Neuronal stem cell (in vitro differentiated cells): ENCODE measurements at regions not wholly inside any gene's neighbourhood (a gene's known extent, or its start where the extent isn't known, plus 50 kb on each side); places are given as distances from the start of the nearest gene placed in this dataset.

ENCODE experiments used
- DNase-seq: peaks from one replicate; pipeline ENCODE4 v3.0.0-alpha.2; 2013; ENCODE audit warnings: low spot score
- H2AFZ ChIP-seq: one replicate; pipeline ENCODE4 v1.6.1; 2013; ENCODE audit warnings: mild to moderate bottlenecking, low read length, inconsistent platforms
- H2AK5ac ChIP-seq: 2 replicates; pipeline ENCODE4 v1.6.1; 2013; ENCODE audit warnings: low read depth, mild to moderate bottlenecking, inconsistent platforms, low read length, moderate library complexity, mixed read lengths
- H2BK120ac ChIP-seq: 2 replicates; pipeline ENCODE4 v1.6.1; 2013; ENCODE audit warnings: low read depth, mild to moderate bottlenecking, inconsistent platforms, low read length, moderate library complexity, mixed read lengths
- H2BK12ac ChIP-seq: one replicate; pipeline ENCODE4 v1.6.1; 2013; ENCODE audit warnings: low read length, inconsistent platforms
- H2BK15ac ChIP-seq: 2 replicates; pipeline ENCODE4 v1.6.1; 2013; ENCODE audit warnings: mild to moderate bottlenecking, low read length, inconsistent platforms, mixed read lengths
- H2BK5ac ChIP-seq: one replicate; pipeline ENCODE4 v1.6.1; 2013; ENCODE audit warnings: inconsistent platforms, mild to moderate bottlenecking, low read length, moderate library complexity
- H3K14ac ChIP-seq: one replicate; pipeline ENCODE4 v1.6.1; 2013; ENCODE audit warnings: low read length, inconsistent platforms
- H3K18ac ChIP-seq: 2 replicates; pipeline ENCODE4 v1.6.1; 2013; ENCODE audit warnings: low read length, inconsistent platforms
- H3K23ac ChIP-seq: 2 replicates; pipeline ENCODE4 v1.6.1; 2013; ENCODE audit warnings: low read depth, mild to moderate bottlenecking, mixed read lengths, low read length, inconsistent platforms; ENCODE audit not compliant: poor library complexity
- H3K27ac ChIP-seq: replicated peaks from 3 replicates; pipeline ENCODE4 v1.5.1; 2013; ENCODE audit warnings: low read length, inconsistent platforms
- H3K27me3 ChIP-seq, 3 experiments: 2 replicates each; pipeline ENCODE4 v1.6.1; 2013; ENCODE audit warnings: low read length in 3 of 3, mild to moderate bottlenecking in 2 of 3, inconsistent platforms in 1 of 3, low read depth in 1 of 3, mixed read lengths in 1 of 3, moderate library complexity in 1 of 3; ENCODE audit not compliant: control insufficient read depth in 3 of 3, insufficient read depth in 3 of 3
- H3K36me3 ChIP-seq, 2 donors: replicated peaks in 1 of 2; 2 replicates each; pipeline ENCODE4 v1.6.1; 2013; ENCODE audit warnings: low read length in 2 of 2; ENCODE audit not compliant: control insufficient read depth in 2 of 2, insufficient read depth in 2 of 2
- H3K4ac ChIP-seq: 2 replicates; pipeline ENCODE4 v1.6.1; 2013; ENCODE audit warnings: inconsistent platforms, mild to moderate bottlenecking, low read length, moderate library complexity
- H3K4me1 ChIP-seq, 2 donors: 1 replicate in 1 of 2; 2 replicates in 1 of 2; pipeline ENCODE4 v1.6.1; 2013; ENCODE audit warnings: low read length in 2 of 2, low read depth in 1 of 2; ENCODE audit not compliant: control insufficient read depth in 2 of 2, insufficient read depth in 1 of 2
- H3K4me2 ChIP-seq: one replicate; pipeline ENCODE4 v1.6.1; 2013; ENCODE audit warnings: mild to moderate bottlenecking, low read length, inconsistent platforms; ENCODE audit not compliant: insufficient read depth, poor library complexity, severe bottlenecking
- H3K4me3 ChIP-seq, 2 donors: 2 replicates each; pipeline ENCODE4 v1.5.1; 2013; ENCODE audit warnings: low read length in 2 of 2, mild to moderate bottlenecking in 2 of 2, inconsistent platforms in 1 of 2, moderate library complexity in 1 of 2
- H3K79me1 ChIP-seq: one replicate; pipeline ENCODE4 v1.6.1; 2013; ENCODE audit warnings: low read depth, mild to moderate bottlenecking, inconsistent platforms, low read length, moderate library complexity
- H3K9ac ChIP-seq: one replicate; pipeline ENCODE4 v1.6.1; 2013; ENCODE audit warnings: mild to moderate bottlenecking, low read depth, low read length, inconsistent platforms; ENCODE audit not compliant: poor library complexity
- H3K9me3 ChIP-seq, 2 donors: replicated peaks in 1 of 2; 2 replicates each; pipeline versions ENCODE3 to v1.6.1; 2013; ENCODE audit warnings: low read length in 2 of 2, mild to moderate bottlenecking in 2 of 2, inconsistent platforms in 1 of 2, low read depth in 1 of 2, mixed read lengths in 1 of 2, moderate library complexity in 1 of 2; ENCODE audit not compliant: control insufficient read depth in 2 of 2, insufficient read depth in 1 of 2
- H4K8ac ChIP-seq: one replicate; pipeline ENCODE4 v1.6.1; 2013; ENCODE audit warnings: low read depth, mild to moderate bottlenecking, inconsistent platforms, low read length, moderate library complexity
- H4K91ac ChIP-seq: one replicate; pipeline ENCODE4 v1.6.1; 2013; ENCODE audit warnings: low read length, low read depth, mild to moderate bottlenecking, inconsistent platforms; ENCODE audit not compliant: poor library complexity
- WGBS, 2 donors: extraction: QIAGEN DNeasy Blood & Tissue Kit; methylation state at CpG; one replicate each; pipeline ENCODE4 v1.1.7; 2013; ENCODE audit warnings: missing lambda C conversion rate in 2 of 2, mixed read lengths in 1 of 2; ENCODE audit not compliant: insufficient read length in 2 of 2, insufficient replicate concordance in 1 of 2; ENCODE audit errors: extremely low coverage in 2 of 2; 5-methylcytosine and 5-hydroxymethylcytosine counted together

DNA sequence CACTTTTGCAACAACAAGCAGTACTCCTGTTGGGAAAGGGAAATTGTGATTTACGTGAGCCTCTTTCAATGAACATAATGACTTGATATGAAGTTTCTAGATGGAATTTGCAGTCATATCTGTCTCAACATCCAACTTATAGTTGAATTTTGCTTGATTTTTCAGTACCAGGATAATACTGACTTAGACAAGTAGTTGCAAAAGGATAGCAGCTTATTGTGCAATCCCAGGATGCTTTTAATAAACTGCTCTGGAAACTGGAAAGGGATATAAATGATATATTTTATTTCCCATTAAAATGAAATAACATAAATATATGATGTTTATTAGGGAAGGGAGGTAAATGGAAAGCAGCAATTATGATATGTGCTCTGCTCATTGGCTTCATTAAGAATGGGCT lies 174.4 kb upstream of the RGMB start:
- Histone ChIP-seq H2AK5ac (no peak overlapping the region), H3K4me1 (peaks cover 0 to 1% of the 10 kb centered on the region in 2 donors), H3K27ac (no peak overlapping the region), H2AFZ (no peak overlapping the region), H3K4me2 (no peak overlapping the region), H3K9ac (no peak overlapping the region), H3K36me3 (no peaks in the 10 kb centered on the region), H2BK120ac (no peak overlapping the region), H4K8ac (no peak overlapping the region), H3K18ac (no peak overlapping the region), H2BK12ac (no peak overlapping the region), H2BK15ac (no peak overlapping the region), H3K4me3 (no peak overlapping the region), H3K9me3 (peaks cover 2 to 38% of the 10 kb centered on the region in 2 donors), H3K79me1 (no peaks in the 10 kb centered on the region), H2BK5ac (no peak overlapping the region), H3K14ac (no peak overlapping the region), H3K4ac (no peak overlapping the region), H3K27me3 (no peaks in the 10 kb centered on the region), H4K91ac (no peak overlapping the region), H3K23ac (no peak overlapping the region)
- no CpG with 5 or more reads among the region's 1 CpG for WGBS, 2 donors
- DNase-seq: no peak

DNA sequence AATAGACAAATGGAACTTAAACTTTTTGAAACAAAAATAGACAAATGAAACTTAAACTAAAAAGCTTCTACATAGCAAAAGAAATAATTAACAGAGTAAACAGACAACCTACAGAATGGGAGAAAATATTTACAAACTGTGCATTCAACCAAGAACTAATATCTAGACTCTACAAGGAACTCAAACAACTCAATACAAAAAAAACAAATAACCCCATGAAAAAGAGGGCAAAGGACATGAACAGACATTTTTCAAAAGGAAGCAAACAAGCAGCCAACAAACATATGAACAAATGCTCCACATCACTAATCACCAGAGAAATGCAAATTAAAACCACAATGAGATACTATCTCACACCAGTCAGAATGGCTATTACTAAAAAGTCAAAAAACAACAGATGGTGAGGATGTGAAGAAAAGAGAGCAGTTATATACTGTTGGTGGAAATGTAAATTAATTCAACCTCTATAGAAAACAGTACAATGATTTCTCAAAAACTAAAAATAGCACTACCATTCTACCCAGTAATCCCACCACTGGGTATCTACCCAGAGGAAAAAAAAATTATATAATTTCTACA lies 170.8 kb upstream of the RGMB start:
- no peak overlapping the region for H3K14ac ChIP-seq
- no peak overlapping the region for H4K8ac ChIP-seq
- peaks cover 2 to 17% of the 10 kb centered on the region in 2 donors for H3K4me1 ChIP-seq
- H3K36me3 ChIP-seq: no peaks in the 10 kb centered on the region
- H3K23ac ChIP-seq: no peak overlapping the region
- H3K27me3 ChIP-seq: no peaks in the 10 kb centered on the region
- H2BK120ac ChIP-seq: no peak overlapping the region
- H3K27ac ChIP-seq: no peak overlapping the region
- no peak overlapping the region for H3K18ac ChIP-seq
- peaks cover 2 to 38% of the 10 kb centered on the region in 2 donors for H3K9me3 ChIP-seq
- H3K9ac ChIP-seq: no peak overlapping the region
- no peak overlapping the region for H4K91ac ChIP-seq
- no peak overlapping the region for H2AK5ac ChIP-seq
- H3K4ac ChIP-seq: no peak overlapping the region
- no peak overlapping the region for H2BK12ac ChIP-seq
- no peak overlapping the region for H2BK5ac ChIP-seq
- no peak overlapping the region for H2BK15ac ChIP-seq
- no peak for DNase-seq
- H3K4me3 ChIP-seq: no peak overlapping the region
- H2AFZ ChIP-seq: no peak overlapping the region
- H3K79me1 ChIP-seq: no peaks in the 10 kb centered on the region
- no peak overlapping the region for H3K4me2 ChIP-seq

DNA sequence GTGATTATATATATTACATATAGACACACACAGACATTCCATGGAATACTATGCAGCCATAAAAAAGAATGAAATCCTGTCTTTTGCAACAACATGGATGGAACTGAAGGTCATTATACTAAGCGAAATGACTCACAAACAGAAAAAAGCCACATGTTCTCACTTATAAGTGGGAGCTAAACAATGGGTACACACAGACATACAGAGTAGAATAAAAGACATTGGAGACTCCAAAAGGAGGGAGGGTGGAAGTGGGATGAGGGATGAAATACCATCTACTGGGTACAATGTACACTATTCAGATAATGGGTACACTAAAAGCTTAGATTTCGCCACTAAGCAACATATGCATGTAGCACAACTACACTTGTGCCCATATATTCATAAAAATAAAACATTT lies 170.0 kb upstream of the RGMB start:
- H3K9ac ChIP-seq: no peak overlapping the region
- WGBS, 2 donors: no CpG with 5 or more reads among the region's 2 CpGs
- H2AK5ac ChIP-seq: no peak overlapping the region
- H2AFZ ChIP-seq: no peak overlapping the region
- no peaks in the 10 kb centered on the region for H3K36me3 ChIP-seq
- no peak overlapping the region for H3K18ac ChIP-seq
- no peak overlapping the region for H3K4me2 ChIP-seq
- no peak overlapping the region for H3K27ac ChIP-seq
- H4K91ac ChIP-seq: no peak overlapping the region
- H3K14ac ChIP-seq: no peak overlapping the region
- H3K23ac ChIP-seq: no peak overlapping the region
- H2BK120ac ChIP-seq: no peak overlapping the region
- DNase-seq: no peak
- no peak overlapping the region for H2BK15ac ChIP-seq
- H3K9me3 ChIP-seq: peaks cover 2 to 35% of the 10 kb centered on the region in 2 donors
- no peak overlapping the region for H4K8ac ChIP-seq
- H3K79me1 ChIP-seq: no peaks in the 10 kb centered on the region
- no peaks in the 10 kb centered on the region for H3K27me3 ChIP-seq
- H3K4me3 ChIP-seq: no peak overlapping the region
- H3K4ac ChIP-seq: no peak overlapping the region
- H2BK12ac ChIP-seq: no peak overlapping the region
- H3K4me1 ChIP-seq: peaks cover 2 to 17% of the 10 kb centered on the region in 2 donors
- no peak overlapping the region for H2BK5ac ChIP-seq

DNA sequence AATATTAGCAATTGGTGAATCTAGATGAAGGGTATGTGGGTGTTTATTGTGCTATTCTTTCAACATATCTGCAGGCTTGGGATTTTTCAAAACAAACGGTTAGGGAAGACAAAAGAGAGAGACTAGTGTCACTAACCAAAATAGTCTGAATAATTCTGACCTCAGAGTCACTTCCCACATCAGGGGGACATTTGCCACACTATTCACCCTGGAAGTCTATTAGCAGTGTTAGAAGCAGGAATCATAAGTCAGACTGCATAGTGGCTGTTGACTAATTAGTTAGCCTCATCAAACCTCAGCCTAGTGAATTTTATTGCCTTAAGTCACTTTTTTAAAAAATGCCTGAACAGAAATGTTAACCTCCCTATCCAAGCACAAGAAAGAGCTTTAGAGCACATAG lies 169.2 kb upstream of the RGMB start:
- no peak overlapping the region for H4K91ac ChIP-seq
- DNase-seq: no peak
- H2AFZ ChIP-seq: no peak overlapping the region
- no peak overlapping the region for H2AK5ac ChIP-seq
- H2BK15ac ChIP-seq: no peak overlapping the region
- H2BK120ac ChIP-seq: no peak overlapping the region
- H3K18ac ChIP-seq: no peak overlapping the region
- H3K9me3 ChIP-seq: peaks cover 2 to 29% of the 10 kb centered on the region in 2 donors
- no peak overlapping the region for H3K27ac ChIP-seq
- no peak overlapping the region for H3K14ac ChIP-seq
- no peaks in the 10 kb centered on the region for H3K36me3 ChIP-seq
- no peak overlapping the region for H2BK12ac ChIP-seq
- no peak overlapping the region for H3K4me3 ChIP-seq
- no peak overlapping the region for H2BK5ac ChIP-seq
- no peak overlapping the region for H3K9ac ChIP-seq
- no peak overlapping the region for H3K23ac ChIP-seq
- H3K4me1 ChIP-seq: peaks cover 2 to 17% of the 10 kb centered on the region in 2 donors
- WGBS, 2 donors: no CpG with 5 or more reads among the region's 1 CpG
- no peak overlapping the region for H3K4ac ChIP-seq
- no peak overlapping the region for H4K8ac ChIP-seq
- no peaks in the 10 kb centered on the region for H3K27me3 ChIP-seq
- no peaks in the 10 kb centered on the region for H3K79me1 ChIP-seq
- no peak overlapping the region for H3K4me2 ChIP-seq
